ENCODE measurements at regions not wholly inside any gene's neighbourhood (a gene's known extent, or its start where the extent isn't known, plus 50 kb on each side); places are given as distances from the start of the nearest gene placed in this dataset.
"Not testable (repeated sequence)": the region's sequence is repeated elsewhere in the genome, so short reads cannot be mapped to it uniquely, and the experiment has no call there.

DNA sequence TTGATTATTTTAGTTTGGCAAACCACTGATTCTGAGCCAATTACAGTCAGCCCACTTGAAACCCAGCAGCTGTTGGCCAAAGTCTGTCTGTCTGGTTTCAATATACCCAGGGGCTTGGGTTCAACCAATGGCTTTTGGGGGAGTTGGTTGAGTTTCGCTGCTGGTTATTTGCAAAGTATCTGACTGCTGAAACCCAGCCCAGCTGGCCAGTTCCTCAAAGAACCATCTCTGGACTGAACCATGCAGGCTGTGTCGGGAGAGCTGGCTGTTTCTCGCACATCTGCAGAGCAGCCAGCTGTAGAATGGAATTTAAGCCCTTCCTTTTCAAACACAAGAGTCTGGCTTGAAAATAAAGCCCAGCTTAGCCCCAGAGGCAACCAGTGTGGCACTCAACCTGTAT is 66.0 kb upstream of the PAX7 start:
- DNase-seq, result no peak

DNA sequence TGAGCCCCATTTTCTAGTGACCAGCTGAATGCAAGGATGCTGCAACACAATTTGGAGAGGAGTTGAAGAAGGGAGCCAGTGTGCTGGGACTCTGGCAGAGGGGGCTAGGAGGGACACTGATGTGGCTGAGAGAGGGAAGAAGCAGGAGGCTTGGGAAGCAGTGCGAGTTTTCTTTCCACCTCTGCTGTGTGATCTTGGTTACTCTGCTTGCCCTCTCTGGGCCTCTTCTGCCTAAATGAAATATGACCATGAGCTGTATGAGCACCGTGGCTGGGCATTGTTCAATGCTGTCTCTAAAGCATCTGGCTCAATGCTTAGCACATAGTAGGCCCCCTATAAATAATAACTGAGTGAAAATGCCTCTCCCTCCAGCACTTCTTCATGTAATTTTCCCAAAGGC is 65.3 kb upstream of the PAX7 start:
- no peak for DNase-seq

DNA sequence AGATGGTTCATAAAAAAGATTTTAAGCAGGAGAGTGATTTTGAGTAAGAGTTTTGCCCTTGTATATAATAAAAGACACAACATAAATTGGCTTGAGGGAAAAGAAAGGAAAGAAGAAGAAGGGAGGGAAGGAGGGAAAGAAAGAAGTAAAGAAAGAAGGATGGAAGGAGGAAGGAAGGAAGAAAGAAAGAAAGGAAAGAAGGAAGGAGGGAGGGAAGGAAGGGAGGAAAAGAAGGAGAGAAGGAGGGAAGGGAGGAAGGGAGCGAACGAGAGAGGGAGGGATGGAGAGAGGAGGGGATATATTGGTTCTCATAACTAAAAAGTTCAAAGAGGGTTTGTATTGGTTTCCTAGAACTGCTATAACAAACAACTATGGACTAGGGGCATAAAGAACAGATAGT is 62.2 kb upstream of the PAX7 start:
- no peak for DNase-seq

- DNase-seq, result no peak
These were observed 61.4 kb upstream of the PAX7 start for GRCh38 chr1:18569251-18569650.

DNA sequence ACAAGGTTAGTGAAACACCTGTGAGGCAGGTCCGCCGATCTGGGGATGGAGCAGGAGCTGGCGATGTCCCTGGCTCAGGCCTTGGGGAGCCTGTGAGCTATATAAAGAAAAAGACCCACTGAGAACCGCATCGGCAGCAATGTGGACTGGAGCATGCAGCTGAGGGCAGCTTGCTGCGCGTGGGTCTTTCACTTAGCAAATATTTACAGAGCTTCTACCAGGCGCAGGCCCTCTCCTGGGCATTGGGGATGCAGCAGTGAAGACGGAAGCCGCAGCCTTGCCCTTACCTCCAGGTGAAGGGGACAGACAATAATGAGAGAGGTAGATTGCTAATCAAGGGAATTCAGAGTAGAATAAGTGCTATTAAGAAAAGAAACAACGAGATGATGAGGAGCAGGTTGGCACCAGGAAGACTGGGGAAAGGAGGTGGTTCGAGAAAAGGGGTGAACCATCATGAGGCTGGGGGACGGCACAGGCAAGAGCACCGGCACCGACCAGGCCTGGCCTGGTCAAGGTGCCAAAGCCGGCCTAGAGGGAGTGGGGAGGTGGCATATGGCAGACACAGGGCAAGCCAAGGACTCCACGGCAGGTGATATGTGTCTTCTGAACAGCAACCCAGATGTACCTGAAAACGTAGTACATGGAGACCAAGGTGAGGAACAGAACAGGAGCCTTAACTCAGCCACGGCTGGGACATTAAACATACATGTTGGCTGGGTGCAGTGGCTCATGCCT is 60.7 kb upstream of the PAX7 start:
- no peak for DNase-seq

- DNase-seq, result no peak
These were observed 59.4 kb upstream of the PAX7 start for GRCh38 chr1:18571275-18571674.

- no peak for DNase-seq
These were observed 58.4 kb upstream of the PAX7 start for GRCh38 chr1:18572022-18572880.

DNA sequence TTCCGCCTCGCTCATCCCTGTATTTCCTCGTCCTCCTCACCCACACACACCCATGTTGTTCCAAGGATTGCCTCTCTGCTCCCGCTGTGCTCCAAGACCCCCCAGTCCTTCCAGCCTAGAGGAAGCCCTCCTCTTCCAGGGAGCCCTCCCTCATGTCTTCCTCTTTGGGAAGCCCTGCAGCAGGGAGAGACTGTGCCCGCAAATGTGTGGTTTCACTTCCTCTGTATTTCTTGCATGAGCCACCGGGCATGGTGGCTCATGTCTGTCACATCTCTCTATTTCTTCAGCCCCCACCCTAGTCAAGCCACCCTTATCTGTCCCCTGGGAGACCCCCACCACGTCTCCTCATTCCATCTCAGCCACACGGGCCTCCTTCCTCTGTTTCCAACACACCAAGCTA is 57.5 kb upstream of the PAX7 start:
- DNase-seq, result no peak

DNA sequence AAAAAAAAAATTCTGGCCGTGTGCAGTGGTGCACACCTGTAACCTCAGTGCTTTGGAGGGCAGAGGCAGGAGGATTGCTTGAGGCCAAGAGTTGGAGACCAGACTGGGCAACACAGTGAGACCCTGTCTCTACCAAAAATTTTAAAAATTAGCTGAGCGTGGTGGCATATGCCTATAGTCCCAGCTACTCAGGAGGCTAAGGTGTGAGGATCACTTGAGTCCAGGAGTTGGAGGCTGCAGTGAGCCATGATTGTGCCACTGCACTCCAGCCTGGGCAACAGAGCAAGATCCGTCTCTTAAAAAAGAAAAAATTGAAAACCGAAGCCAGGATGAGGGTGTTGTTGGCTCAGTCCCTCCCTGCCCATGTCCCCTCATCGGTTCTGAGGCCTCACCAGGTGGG is 55.9 kb upstream of the PAX7 start:
- no peak for DNase-seq

GRCh38 chr1:18575620-18576019 is 55.0 kb upstream of the PAX7 start:
- DNase-seq, result peak in 1 of 2 donors; percentile 53

GRCh38 chr1:18578271-18578670 is 52.4 kb upstream of the PAX7 start:
- DNase-seq, result no peak

DNA sequence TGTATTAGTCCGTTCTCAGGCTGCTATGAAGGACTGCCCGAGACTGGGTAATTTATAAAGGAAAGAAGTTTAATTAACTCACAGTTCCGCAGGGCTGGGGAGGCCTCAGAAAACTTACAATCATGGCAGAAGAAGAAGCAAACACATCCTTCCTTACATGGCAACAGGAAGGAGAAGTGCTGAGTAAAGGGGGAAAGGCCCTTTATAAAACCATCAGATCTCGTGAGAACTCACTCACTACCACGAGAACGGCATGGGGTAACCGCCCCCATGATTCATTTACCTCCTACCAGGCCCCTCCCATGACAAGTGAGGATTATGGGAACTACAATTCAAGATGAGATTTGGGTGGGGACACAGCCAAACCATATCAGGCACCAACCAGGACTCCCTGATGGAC is 51.4 kb upstream of the PAX7 start:
- not testable (repeated sequence) for DNase-seq

DNA sequence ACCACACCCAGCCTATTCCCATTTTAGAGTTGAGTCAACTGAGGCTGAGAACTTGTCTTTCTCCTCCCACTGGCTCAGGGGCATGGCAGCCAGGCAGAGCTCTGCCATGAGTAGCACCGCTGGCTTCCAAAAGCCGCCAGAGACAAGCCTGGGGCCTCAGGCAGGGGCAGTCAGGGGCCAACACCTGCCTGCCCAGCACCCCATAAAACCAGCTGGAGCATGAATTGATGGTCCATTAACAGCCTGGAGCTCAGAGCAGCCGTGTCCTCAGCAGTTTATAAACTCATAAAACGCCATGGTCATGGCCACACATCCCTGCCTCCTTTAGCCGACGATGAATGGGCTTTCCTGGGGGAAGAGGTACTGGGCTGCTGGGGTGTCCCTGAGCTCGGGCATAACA is 50.6 kb upstream of the PAX7 start:
- no peak for DNase-seq

DNA sequence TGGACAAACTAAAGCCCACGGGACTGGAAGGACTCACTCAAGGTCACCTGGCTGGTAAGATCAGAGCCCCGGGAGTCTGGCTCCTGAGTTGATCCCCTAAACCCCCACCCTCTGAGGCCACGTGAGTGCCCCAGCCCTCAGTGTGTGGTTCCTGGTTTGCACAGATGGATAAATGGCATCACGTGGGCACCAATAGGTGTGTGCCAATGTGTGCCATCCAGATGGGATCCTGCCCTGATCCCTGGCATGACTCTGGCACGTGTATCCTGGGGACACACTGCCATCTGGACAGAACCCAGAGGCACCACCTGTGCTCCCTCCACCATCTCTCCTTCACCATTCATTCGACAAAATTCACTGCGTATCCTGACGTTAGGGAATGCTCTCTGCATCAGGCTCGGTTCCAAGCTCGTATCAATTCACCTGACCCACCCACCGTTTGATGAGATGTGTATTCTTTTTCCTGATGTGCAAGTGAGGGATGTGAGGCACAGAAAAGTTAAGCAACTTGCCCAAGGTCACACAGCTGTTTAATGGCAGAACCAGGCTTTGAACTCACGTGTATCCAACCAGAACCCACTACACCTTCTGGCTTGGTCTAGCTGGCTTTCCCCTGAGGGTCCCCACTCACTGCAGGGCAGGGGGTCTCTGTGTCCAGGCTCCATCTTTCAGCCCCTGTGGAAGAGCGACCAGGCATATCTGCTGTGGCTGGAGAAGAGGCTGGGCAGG is 49.8 kb upstream of the PAX7 start:
- DNase-seq, result no peak

Data from stimulated activated CD4-positive, alpha-beta T cell treated with anti-CD3 and anti-CD28 coated beads, Interleukin-2, amount 100 ng/mL, for 48 hours (primary cell).